Cardiac muscle cell (in vitro differentiated cells and primary cell): ENCODE measurements at regions not wholly inside any gene's neighbourhood (a gene's known extent, or its start where the extent isn't known, plus 50 kb on each side); places are given as distances from the start of the nearest gene placed in this dataset.
"Not testable (repeated sequence)": the region's sequence is repeated elsewhere in the genome, so short reads cannot be mapped to it uniquely, and the experiment has no call there.

Experiments used
- DNase-seq, 2 donors: peaks; one replicate each; pipeline versions ENCODE4 v3.0.0 to v3.0.0-alpha.2; 2010 to 2017; ENCODE audit warnings: low read depth in 1 of 2, low spot score in 1 of 2
- H3K27ac ChIP-seq: fragments of 200-600 bp; sonication (generic); 2 replicates; pipeline ENCODE4 v1.5.1; 2016
- H3K27me3 ChIP-seq: fragments of 200-600 bp; sonication (generic); 2 replicates; pipeline ENCODE4 v1.6.0; 2016; ENCODE audit warnings: control low read depth
- H3K36me3 ChIP-seq: fragments of 200-600 bp; sonication (generic); 2 replicates; pipeline ENCODE4 v1.5.1; 2016; ENCODE audit warnings: control low read depth
- H3K4me1 ChIP-seq: fragments of 200-600 bp; sonication (generic); 2 replicates; pipeline ENCODE4 v1.8.1; 2017; ENCODE audit warnings: low read depth, mild to moderate bottlenecking, mixed run types
- H3K4me3 ChIP-seq: fragments of 200-600 bp; sonication (generic); 2 replicates; pipeline ENCODE4 v1.5.1; 2016; ENCODE audit warnings: mild to moderate bottlenecking
- H3K9me3 ChIP-seq: fragments of 200-600 bp; sonication (generic); 2 replicates; pipeline ENCODE4 v1.5.1; 2017; ENCODE audit warnings: low read depth, mild to moderate bottlenecking, control low read depth
- TF ChIP-seq, protein P1 (sequence below): IDR thresholded peaks from 2 replicates; pipeline ENCODE4 v1.5.1; 2012; ENCODE audit warnings: low read depth, mild to moderate bottlenecking, low read length

DNA sequence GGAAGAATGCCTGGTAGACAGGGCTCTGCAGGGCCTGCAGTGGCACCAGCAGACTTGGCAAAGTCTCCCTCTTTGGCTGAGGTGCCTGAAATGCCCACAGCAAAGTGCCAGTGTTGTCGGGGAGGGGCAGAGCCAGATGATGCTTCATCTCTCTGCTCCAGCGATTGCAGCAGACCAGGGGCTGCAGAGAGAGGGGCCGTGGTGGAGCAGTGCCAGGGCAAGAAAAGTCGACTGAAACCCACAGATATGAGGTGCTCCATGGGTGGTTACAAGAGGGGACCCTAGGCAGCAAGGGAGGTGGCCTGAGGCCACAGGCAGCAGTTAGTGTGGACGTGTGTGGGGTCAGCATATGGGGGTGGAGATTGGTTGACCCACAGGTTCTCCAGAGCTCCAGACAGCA lies 123.5 kb upstream of the SHH start:
- no peak for DNase-seq

DNA sequence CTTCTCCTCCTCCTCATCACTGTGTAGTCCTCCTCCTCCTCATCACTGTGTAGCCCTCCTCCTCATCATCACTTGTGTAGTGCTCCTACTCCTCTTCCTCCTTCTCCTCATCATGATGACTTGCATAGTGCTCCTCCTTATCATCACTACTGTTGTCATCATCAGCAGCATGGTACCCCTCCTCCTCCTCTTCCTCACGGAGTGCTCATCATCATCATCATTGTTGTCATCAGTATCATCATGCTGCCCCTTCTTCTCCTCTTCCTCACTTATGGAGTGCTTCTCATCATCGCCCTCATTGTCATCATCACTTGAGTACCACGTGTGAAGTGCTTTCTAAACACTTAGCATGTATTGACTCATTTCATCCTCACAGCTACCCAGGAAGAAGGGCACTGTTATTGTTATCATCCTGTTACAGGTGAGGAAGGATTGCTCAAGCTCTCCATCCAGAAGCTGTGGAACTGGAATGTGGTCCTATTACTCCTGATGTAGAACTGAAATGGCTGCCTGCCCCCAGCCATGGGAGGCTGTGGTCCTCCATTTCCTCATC lies 122.8 kb upstream of the SHH start:
- H3K27me3 ChIP-seq = no peaks in the 10 kb centered on the region
- TF ChIP-seq, protein P1, sequence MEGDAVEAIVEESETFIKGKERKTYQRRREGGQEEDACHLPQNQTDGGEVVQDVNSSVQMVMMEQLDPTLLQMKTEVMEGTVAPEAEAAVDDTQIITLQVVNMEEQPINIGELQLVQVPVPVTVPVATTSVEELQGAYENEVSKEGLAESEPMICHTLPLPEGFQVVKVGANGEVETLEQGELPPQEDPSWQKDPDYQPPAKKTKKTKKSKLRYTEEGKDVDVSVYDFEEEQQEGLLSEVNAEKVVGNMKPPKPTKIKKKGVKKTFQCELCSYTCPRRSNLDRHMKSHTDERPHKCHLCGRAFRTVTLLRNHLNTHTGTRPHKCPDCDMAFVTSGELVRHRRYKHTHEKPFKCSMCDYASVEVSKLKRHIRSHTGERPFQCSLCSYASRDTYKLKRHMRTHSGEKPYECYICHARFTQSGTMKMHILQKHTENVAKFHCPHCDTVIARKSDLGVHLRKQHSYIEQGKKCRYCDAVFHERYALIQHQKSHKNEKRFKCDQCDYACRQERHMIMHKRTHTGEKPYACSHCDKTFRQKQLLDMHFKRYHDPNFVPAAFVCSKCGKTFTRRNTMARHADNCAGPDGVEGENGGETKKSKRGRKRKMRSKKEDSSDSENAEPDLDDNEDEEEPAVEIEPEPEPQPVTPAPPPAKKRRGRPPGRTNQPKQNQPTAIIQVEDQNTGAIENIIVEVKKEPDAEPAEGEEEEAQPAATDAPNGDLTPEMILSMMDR = no peak
- no peak overlapping the region for H3K27ac ChIP-seq
- DNase-seq = no peak
- H3K9me3 ChIP-seq = no peaks in the 10 kb centered on the region
- H3K36me3 ChIP-seq = no peaks in the 10 kb centered on the region
- H3K4me1 ChIP-seq = no peaks in the 10 kb centered on the region
- no peak overlapping the region for H3K4me3 ChIP-seq

More for the DNA sequence above, 123.5 kb upstream of the SHH start:
- H3K4me1 ChIP-seq = no peaks in the 10 kb centered on the region
- H3K27me3 ChIP-seq = no peaks in the 10 kb centered on the region
- no peaks in the 10 kb centered on the region for H3K9me3 ChIP-seq
- H3K36me3 ChIP-seq = no peaks in the 10 kb centered on the region
- no peak overlapping the region for H3K27ac ChIP-seq
- TF ChIP-seq, protein P1 = no peak
- no peak overlapping the region for H3K4me3 ChIP-seq

DNA sequence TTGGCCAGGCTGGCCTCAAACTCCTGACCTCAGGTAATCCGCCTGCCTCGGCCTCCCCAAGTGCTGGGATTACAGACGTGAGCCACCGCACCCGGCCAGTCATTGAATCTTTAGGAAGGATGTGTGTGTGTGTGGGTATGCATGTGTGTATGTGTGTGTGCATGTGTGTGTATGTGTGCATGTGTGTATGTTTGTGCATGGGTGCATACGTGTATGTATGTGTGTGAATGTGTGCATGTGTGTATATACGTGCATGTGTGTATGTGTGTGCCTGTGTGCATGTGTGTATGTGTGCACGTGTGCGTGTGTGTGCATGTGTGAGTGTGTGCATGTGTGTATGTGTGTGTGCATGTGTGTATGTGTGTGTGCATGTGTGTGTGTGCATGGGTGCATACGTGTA lies 120.1 kb upstream of the SHH start:
- not testable (repeated sequence) for DNase-seq, H3K4me3 ChIP-seq, H3K27me3 ChIP-seq, H3K4me1 ChIP-seq, H3K27ac ChIP-seq, H3K36me3 ChIP-seq, H3K9me3 ChIP-seq

DNA sequence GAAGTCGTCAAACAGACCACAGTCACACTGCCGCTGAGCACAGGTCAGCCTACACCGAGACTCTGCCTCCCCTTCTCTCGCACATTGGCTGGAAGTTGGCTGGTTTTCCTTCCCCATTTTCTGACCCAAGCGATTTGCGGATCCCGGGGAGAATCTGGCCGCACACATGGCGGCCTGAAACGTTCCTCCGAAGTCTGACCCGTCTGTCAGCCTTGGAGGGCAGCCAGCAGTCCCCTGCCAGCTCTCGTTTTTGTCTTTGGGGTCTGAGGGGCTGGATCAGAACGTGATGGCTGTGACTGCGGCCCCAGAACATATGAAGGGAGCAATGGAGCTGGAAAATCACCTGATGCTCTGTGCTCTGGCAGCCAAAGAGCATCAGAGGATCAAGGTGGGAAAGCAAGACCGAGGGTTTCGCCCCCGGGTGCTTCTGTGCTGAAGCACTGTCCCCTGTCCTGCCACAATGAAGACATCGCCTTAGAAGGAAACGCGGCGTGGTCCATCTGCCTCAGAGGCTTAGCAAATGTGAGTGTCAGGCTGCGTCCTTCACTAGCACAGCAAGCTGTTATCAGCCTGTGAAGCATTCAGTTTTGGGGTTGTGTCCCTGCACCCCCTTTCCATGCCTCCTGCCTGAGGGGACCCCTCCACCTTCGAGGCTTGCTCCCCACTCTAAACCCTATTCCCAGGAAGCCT lies 119.3 kb upstream of the SHH start:
- H3K36me3 ChIP-seq = no peaks in the 10 kb centered on the region
- no peaks in the 10 kb centered on the region for H3K27me3 ChIP-seq
- peaks cover 5% of the 10 kb centered on the region for H3K9me3 ChIP-seq
- TF ChIP-seq, protein P1 = no peak
- H3K4me1 ChIP-seq = no peaks in the 10 kb centered on the region
- H3K4me3 ChIP-seq = no peak overlapping the region
- DNase-seq = no peak
- no peak overlapping the region for H3K27ac ChIP-seq

DNA sequence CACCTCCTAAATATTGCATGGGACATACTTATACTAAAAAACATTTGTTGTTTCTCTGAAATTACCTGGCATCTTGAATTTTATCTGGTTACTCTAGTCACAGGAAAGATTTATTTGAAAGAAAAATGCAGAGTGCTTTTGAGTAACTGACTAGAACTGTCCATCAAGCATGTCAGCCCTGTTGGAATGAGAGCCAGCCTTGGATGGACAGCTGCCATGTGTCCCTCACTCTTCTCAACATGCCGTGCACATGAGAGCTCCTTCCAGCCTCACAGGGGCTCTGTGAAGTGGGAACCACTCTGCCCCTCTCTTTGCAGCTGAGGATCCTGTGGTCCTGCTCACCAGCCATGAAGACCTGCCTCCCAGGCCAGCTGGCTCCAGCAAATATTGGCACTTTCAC lies 118.3 kb upstream of the SHH start:
- H3K9me3 ChIP-seq = peaks cover 5% of the 10 kb centered on the region
- DNase-seq = no peak
- TF ChIP-seq, protein P1 = no peak
- no peak overlapping the region for H3K27ac ChIP-seq
- H3K4me1 ChIP-seq = no peaks in the 10 kb centered on the region
- no peak overlapping the region for H3K4me3 ChIP-seq
- no peaks in the 10 kb centered on the region for H3K27me3 ChIP-seq
- no peaks in the 10 kb centered on the region for H3K36me3 ChIP-seq

DNA sequence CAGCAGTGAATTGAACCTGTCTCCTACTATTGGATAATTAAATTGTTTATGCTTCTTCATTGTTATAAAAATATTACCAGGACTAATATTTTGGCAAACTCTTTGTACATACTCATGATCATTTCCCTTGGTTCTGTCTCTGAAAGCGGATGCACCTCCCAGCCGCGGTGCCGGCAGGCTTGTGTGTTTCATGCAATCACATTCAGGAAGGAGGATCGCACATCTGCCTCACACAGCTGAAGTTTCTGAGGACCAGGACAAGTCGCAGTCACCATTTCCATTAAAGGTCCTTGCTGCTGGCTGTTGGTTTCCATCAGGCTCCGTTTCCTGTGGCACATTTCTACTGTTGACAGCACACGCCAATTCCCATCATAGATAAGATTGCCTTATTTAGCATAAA lies 117.8 kb upstream of the SHH start:
- no peak for DNase-seq
- no peak overlapping the region for H3K4me3 ChIP-seq
- H3K27me3 ChIP-seq = no peaks in the 10 kb centered on the region
- no peak overlapping the region for H3K27ac ChIP-seq
- H3K36me3 ChIP-seq = no peaks in the 10 kb centered on the region
- no peaks in the 10 kb centered on the region for H3K4me1 ChIP-seq
- TF ChIP-seq, protein P1 = no peak
- H3K9me3 ChIP-seq = peaks cover 5% of the 10 kb centered on the region
